HT-29 (cell line): ENCODE measurements at regions not wholly inside any gene's neighbourhood (a gene's known extent, or its start where the extent isn't known, plus 50 kb on each side); places are given as distances from the start of the nearest gene placed in this dataset.
"Not testable (repeated sequence)": the region's sequence is repeated elsewhere in the genome, so short reads cannot be mapped to it uniquely, and the experiment has no call there.

Experiments used
- DNase-seq: peaks from one replicate; pipeline ENCODE4 v3.0.0-alpha.2; 2015; ENCODE audit warnings: low spot score

DNA sequence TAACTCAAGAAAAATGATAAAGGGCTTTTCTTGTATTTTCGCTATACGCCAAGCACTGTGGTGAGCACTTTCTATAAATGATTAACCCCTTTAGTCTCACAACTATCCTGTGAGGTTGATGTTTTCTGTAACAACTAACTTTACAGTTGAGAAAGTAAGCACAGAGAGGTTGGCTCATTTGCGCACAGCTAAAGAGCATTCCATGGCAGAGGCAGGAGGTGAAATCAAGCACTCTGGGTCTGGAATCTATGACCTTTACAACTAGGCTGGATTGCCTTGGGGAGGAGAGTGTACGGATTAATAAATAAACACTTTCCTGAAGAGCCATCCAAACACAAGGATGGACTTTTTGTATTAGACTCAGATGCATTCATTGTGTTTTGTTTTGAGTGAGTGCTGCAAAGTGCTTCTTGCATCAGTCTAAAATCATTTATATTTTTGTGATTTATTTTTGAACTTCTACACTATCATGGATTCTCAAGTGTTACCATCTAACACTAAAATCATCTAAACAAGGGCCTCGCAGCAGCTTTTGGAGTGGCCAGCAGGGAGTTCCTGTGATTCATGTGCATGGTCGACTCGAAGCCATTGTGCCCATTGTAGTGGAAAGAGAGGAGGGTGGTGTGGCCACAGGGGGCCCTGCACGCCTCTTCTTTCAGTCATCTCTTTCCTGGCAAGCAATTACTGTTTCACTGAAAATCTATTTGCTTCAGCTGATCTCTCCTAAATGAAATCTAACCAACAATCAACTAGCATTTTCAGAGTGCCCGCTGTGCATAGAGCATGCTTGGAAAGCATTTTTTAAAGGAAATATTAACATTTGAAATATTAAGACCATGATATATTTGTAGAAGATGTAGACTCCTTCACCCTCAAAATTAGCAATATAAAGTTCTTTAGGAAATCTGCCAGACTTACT lies 633.4 kb upstream of the COBL start:
- DNase-seq: no peak

- no peak for DNase-seq
Observed at GRCh38 chr7:51930834-51931233, 614.2 kb upstream of the COBL start.

DNA sequence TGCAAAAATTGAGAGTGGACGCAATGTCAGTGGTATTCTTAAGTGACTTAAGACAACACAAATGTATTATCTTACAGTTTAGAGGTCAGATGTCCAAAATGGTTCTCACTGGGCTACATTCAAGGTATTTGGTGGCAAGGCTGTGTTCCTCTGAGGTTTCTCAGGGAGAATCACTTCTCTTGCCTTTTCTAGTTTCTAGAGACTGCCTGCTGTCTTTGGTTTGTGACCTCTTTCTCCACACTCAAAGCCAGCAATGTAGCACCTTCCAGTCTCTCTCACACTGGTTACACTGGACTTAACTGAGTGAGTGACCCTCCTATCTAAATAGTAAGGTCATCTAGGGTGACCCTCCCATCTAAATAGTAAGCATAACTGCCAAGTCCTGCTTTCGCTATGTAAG lies 613.2 kb upstream of the COBL start:
- DNase-seq: no peak

GRCh38 chr7:51927738-51928137 lies 611.1 kb upstream of the COBL start:
- no peak for DNase-seq

GRCh38 chr7:51918581-51918980 lies 602.0 kb upstream of the COBL start:
- no peak for DNase-seq

- no peak for DNase-seq
Observed at GRCh38 chr7:51901489-51901840, 584.9 kb upstream of the COBL start.

DNA sequence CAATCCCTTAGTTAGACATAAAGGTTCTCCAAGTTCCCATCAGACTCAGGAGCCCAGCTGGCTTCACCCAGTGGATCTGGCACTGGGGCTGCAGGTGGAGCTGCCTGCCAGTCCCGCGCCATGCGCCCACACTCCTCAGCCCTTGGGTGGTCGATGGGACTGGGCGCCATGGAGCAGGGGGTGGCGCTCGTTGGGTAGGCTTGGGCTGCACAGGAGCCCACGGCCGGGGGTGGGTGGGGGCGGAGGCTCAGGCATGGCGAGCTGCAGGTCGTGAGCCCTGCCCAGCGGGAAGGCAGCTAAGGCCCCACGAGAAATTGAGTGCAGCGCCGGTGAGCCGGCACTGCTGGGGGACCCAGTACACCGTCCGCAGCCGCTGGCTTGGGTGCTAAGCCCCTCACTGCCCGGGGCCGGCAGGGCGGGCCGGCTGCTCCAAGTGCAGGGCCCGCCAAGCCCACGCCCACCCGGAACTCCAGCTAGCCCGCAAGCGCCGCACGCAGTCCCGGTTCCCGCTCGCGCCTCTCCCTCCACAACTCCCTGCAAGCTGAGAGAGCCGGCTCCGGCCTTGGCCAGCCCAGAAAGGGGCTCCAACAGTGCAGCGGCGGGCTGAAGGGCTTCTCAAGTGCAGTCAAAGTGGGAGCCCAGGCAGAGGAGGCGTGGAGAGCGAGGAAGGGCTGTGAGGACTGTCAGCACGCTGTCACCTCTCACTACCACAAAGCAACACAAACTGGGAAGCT lies 584.3 kb upstream of the COBL start:
- not testable (repeated sequence) for DNase-seq

DNA sequence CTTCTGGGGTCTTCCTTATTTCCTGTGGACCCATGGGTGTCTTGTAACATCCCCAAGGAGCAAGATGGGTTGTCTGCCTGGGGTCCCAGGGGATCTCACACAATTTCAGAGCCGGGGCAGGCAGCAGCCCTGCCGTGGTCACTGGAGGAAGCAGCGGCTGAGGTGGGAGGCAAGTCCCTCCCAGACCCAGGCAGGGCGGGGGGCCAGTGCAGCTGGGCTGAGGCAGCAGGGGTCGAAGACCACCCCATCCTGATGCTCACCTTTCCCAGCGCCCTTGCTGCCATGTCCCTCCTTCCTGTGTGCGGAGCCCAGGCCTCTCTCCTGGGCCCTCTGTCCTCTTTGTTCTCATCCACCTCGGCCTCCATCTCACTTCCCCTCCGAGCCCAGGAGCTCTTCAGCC lies 583.0 kb upstream of the COBL start:
- DNase-seq: no peak

GRCh38 chr7:51882412-51882811 lies 565.8 kb upstream of the COBL start:
- no peak for DNase-seq

GRCh38 chr7:51881309-51881708 lies 564.7 kb upstream of the COBL start:
- DNase-seq: no peak

GRCh38 chr7:51878865-51879264 lies 562.3 kb upstream of the COBL start:
- no peak for DNase-seq

- no peak for DNase-seq
Observed at GRCh38 chr7:51869452-51869851, 552.8 kb upstream of the COBL start.

DNA sequence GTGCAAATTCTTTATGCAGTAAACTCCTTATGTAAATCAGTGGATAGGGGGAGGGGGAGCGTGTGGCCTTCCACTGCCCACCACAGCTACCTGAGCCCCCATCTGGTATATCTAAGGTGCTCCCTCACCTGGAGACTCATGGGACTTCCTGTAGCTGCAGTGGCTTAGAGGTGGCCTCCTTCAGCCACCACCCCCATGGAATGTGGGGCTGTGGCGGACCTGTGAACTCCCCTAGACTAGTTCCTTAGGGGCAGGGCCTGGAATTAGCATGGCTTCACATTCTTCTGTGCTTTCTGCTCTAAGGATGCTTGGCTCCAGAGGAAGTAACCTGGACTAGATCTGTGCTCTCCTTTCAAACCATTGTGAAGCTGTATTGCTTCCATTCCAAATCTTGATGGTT lies 550.5 kb upstream of the COBL start:
- peak; percentile 19 for DNase-seq

- no peak for DNase-seq
Observed at GRCh38 chr7:51860305-51860704, 543.7 kb upstream of the COBL start.

DNA sequence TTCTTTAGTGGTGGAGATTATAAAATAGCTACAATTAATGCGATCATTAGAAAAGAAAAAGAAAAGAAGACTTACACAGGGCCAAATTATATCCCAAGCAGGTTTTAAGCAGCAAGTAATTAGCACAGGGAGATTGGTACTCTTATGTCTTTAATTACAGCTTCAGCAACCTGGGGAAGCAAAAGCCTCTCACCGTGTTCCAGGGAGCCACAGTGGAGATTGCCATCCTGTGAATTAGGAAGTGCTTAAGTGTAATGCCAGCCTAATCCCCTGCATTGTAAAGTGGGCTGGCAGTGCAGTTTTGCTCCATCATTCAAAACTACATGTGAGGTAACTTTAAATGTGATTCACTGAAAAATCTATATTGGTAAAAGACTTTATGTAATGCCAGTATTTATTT lies 533.5 kb upstream of the COBL start:
- no peak for DNase-seq

- peak; percentile 9 for DNase-seq
Observed at GRCh38 chr7:51847461-51848134, 531.0 kb upstream of the COBL start.

GRCh38 chr7:51839130-51839529 lies 522.5 kb upstream of the COBL start:
- not testable (repeated sequence) for DNase-seq

- DNase-seq: no peak
Observed at GRCh38 chr7:51827631-51828030, 511.0 kb upstream of the COBL start.

- no peak for DNase-seq
Observed at GRCh38 chr7:51824050-51824449, 507.4 kb upstream of the COBL start.

- no peak for DNase-seq
Observed at GRCh38 chr7:51823437-51823836, 506.8 kb upstream of the COBL start.

DNA sequence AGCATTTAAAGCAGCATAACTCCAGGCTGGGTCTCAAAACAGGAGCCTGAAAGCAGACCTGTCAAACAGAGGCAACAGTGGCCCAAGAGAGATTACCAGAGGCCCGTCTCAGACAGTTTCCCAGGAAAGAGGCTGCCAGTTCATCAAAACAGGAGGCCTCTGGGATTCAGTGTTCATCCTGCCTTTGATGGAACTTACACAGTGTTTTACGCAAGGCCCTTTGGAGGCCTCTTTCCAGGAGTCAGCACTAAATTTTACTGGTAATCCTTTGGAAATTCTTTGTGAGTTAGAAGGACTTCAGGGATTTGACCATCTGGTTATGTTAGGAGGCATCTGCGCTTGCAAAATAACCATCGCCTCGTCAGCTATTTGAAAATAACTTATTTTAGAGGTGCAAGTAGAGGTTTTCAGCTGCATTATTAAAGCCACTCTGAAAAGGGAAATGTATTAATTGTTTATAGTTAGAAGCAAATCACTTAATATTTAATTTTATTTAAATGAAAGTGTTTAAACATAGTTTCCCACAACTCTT lies 501.2 kb upstream of the COBL start:
- no peak for DNase-seq

GRCh38 chr7:51805783-51806431 lies 489.3 kb upstream of the COBL start:
- DNase-seq: not testable (repeated sequence)
